H1 (cell line): ENCODE measurements at regions not wholly inside any gene's neighbourhood (a gene's known extent, or its start where the extent isn't known, plus 50 kb on each side); places are given as distances from the start of the nearest gene placed in this dataset.

ENCODE experiments used
- CTCF ChIA-PET: fragments of 300-600 bp; sonication (Branson Sonifier 250); formaldehyde crosslinking; loops from one replicate; lab custom pipeline; 2021; ENCODE audit not compliant: partially characterized antibody; lab: Charles Lee
- POLR2A ChIA-PET: fragments of 300-600 bp; sonication (Branson Sonifier 250); formaldehyde crosslinking; loops from one replicate; lab custom pipeline; 2021; ENCODE audit warnings: inconsistent platforms; ENCODE audit not compliant: partially characterized antibody; lab: Charles Lee
- DNase-seq, 2 experiments: peaks; one replicate each; pipeline versions ENCODE4 v3.0.0 to v3.0.0-alpha.2; 2010 to 2022; ENCODE audit warnings: low spot score in 2 of 2, low read depth in 1 of 2, mixed read lengths in 1 of 2
- FAIRE-seq: peaks from 2 replicates; lab custom pipeline; 2011; peaks lifted over from hg19 to GRCh38; lab: Jason Lieb, UNC
- H2AFZ ChIP-seq: 2 replicates; pipeline ENCODE4 v1.8.1; 2012; ENCODE audit warnings: low read length, inconsistent platforms
- H2AK5ac ChIP-seq: 2 replicates; pipeline ENCODE4 v1.6.1; 2013; ENCODE audit warnings: low read depth, low read length
- H2BK120ac ChIP-seq: replicated peaks from 2 replicates; pipeline ENCODE3; 2013; ENCODE audit warnings: low read depth, low read length, inconsistent platforms
- H2BK12ac ChIP-seq: 2 replicates; pipeline ENCODE4 v1.6.1; 2013; ENCODE audit warnings: low read depth, low read length
- H2BK15ac ChIP-seq: 2 replicates; pipeline ENCODE4 v1.6.1; 2013; ENCODE audit warnings: low read length
- H2BK20ac ChIP-seq: 2 replicates; pipeline ENCODE4 v1.6.1; 2013; ENCODE audit warnings: low read length
- H2BK5ac ChIP-seq: 2 replicates; pipeline ENCODE4 v1.6.1; 2013; ENCODE audit warnings: low read depth, low read length
- H3K14ac ChIP-seq: 2 replicates; pipeline ENCODE4 v1.6.1; 2013; ENCODE audit warnings: inconsistent platforms; ENCODE audit not compliant: insufficient read length
- H3K18ac ChIP-seq: 2 replicates; pipeline ENCODE4 v1.6.1; 2013; ENCODE audit warnings: low read length; ENCODE audit errors: extremely low read depth
- H3K23ac ChIP-seq: 2 replicates; pipeline ENCODE4 v1.6.1; 2013; ENCODE audit warnings: inconsistent platforms; ENCODE audit not compliant: insufficient read length
- H3K23me2 ChIP-seq: 2 replicates; pipeline ENCODE4 v1.6.1; 2013; ENCODE audit warnings: low read depth, low read length
- H3K27ac ChIP-seq: 2 replicates; pipeline ENCODE4 v1.6.1; 2011; ENCODE audit warnings: low read depth, low read length, inconsistent platforms
- H3K27me3 ChIP-seq, 4 experiments: replicated peaks in 1 of 4; 1 replicate in 1 of 4; 2 replicates in 3 of 4; pipeline versions ENCODE4 v1.6.1 to v1.8.1; 2011 to 2013; ENCODE audit warnings: low read length in 3 of 4, mild to moderate bottlenecking in 3 of 4, inconsistent platforms in 2 of 4, mixed read lengths in 2 of 4, moderate library complexity in 1 of 4; ENCODE audit not compliant: control insufficient read depth in 3 of 4, insufficient read depth in 3 of 4; ENCODE audit errors: extremely low read depth in 1 of 4
- H3K36me3 ChIP-seq, 4 experiments: 2 replicates each; pipeline versions ENCODE4 v1.6.1 to v1.8.1; 2011 to 2013; ENCODE audit warnings: mild to moderate bottlenecking in 4 of 4, low read length in 3 of 4, moderate library complexity in 2 of 4, control low read depth in 1 of 4, inconsistent platforms in 1 of 4; ENCODE audit not compliant: insufficient read depth in 4 of 4, control insufficient read depth in 2 of 4
- H3K4ac ChIP-seq: replicated peaks from 2 replicates; pipeline ENCODE3; 2013; ENCODE audit warnings: low read length, low read depth, mixed read lengths, inconsistent platforms; ENCODE audit not compliant: insufficient read length
- H3K4me1 ChIP-seq, 4 experiments: replicated peaks in 1 of 4; 1 replicate in 1 of 4; 2 replicates in 3 of 4; pipeline versions ENCODE4 v1.6.1 to v1.8.1; 2011 to 2013; ENCODE audit warnings: low read length in 3 of 4, inconsistent platforms in 2 of 4, mixed read lengths in 1 of 4; ENCODE audit not compliant: insufficient read depth in 4 of 4, control insufficient read depth in 3 of 4
- H3K4me2 ChIP-seq, 2 experiments: 2 replicates each; pipeline versions ENCODE4 v1.6.1 to v1.8.1; 2011 to 2013; ENCODE audit warnings: low read depth in 2 of 2, low read length in 2 of 2, control low read depth in 1 of 2, inconsistent platforms in 1 of 2, mild to moderate bottlenecking in 1 of 2; ENCODE audit not compliant: insufficient read depth in 1 of 2
- H3K4me3 ChIP-seq, 4 experiments: fragments of 200-600, 300-600 bp in 1 of 4; sonication (generic), shearing (Covaris generic), sonication (Bioruptor Twin) in 1 of 4; 2 replicates each; pipeline versions ENCODE4 v1.5.1 to v1.8.1; 2011 to 2016; ENCODE audit warnings: low read length in 4 of 4, low read depth in 3 of 4, control low read depth in 2 of 4, inconsistent platforms in 2 of 4, mild to moderate bottlenecking in 2 of 4, mixed read lengths in 1 of 4, moderate library complexity in 1 of 4; ENCODE audit not compliant: insufficient read depth in 2 of 4; ENCODE audit errors: extremely low read depth in 1 of 4
- H3K56ac ChIP-seq: replicated peaks from 2 replicates; pipeline ENCODE3; 2013; ENCODE audit warnings: low read depth, mild to moderate bottlenecking, mixed read lengths, low read length, inconsistent platforms; ENCODE audit not compliant: insufficient read length
- H3K79me1 ChIP-seq: 2 replicates; pipeline ENCODE4 v1.6.1; 2013; ENCODE audit warnings: low read depth, low read length, control low read depth
- H3K79me2 ChIP-seq, 2 experiments: 2 replicates each; pipeline versions ENCODE4 v1.6.1 to v1.8.1; 2012 to 2013; ENCODE audit warnings: low read length in 2 of 2, mild to moderate bottlenecking in 2 of 2, inconsistent platforms in 1 of 2; ENCODE audit not compliant: insufficient read depth in 2 of 2, control insufficient read depth in 1 of 2
- H3K9ac ChIP-seq, 4 experiments: replicated peaks in 1 of 4; 1 replicate in 1 of 4; 2 replicates in 3 of 4; pipeline versions ENCODE4 v1.6.1 to v1.8.1; 2011 to 2013; ENCODE audit warnings: low read depth in 3 of 4, low read length in 3 of 4, control low read depth in 2 of 4, mild to moderate bottlenecking in 2 of 4, moderate library complexity in 2 of 4, inconsistent platforms in 1 of 4; ENCODE audit errors: extremely low read depth in 1 of 4
- H3K9me3 ChIP-seq, 2 experiments: 2 replicates each; pipeline versions ENCODE4 v1.6.1 to v1.8.1; 2012 to 2013; ENCODE audit warnings: mild to moderate bottlenecking in 2 of 2, moderate library complexity in 2 of 2, control low read depth in 1 of 2, inconsistent platforms in 1 of 2, low read depth in 1 of 2, low read length in 1 of 2, mixed read lengths in 1 of 2; ENCODE audit not compliant: insufficient read depth in 2 of 2
- H4K20me1 ChIP-seq, 2 experiments: replicated peaks in 1 of 2; 2 replicates each; pipeline versions ENCODE3 to v1.8.1; 2011 to 2013; ENCODE audit warnings: inconsistent platforms in 2 of 2, low read length in 2 of 2, mild to moderate bottlenecking in 1 of 2; ENCODE audit not compliant: insufficient read depth in 2 of 2, control insufficient read depth in 1 of 2
- H4K5ac ChIP-seq: 2 replicates; pipeline ENCODE4 v1.6.1; 2013; ENCODE audit warnings: low read length, low read depth, mixed read lengths, inconsistent platforms; ENCODE audit not compliant: insufficient read length
- H4K8ac ChIP-seq: 2 replicates; pipeline ENCODE4 v1.8.0; 2013; ENCODE audit warnings: mild to moderate bottlenecking, moderate library complexity, low read length, inconsistent platforms; ENCODE audit not compliant: insufficient read depth; ENCODE audit errors: extremely low read depth
- H4K91ac ChIP-seq: replicated peaks from 2 replicates; pipeline ENCODE3; 2013; ENCODE audit warnings: low read length, mixed read lengths, inconsistent platforms; ENCODE audit not compliant: insufficient read length
- CBX5 ChIP-seq: fragments of 300-800, 300-1000 bp; sonication (generic); IDR thresholded peaks from 2 replicates; pipeline ENCODE4 v1.7.1; 2016; ENCODE audit warnings: antibody characterized with exemption, low read length, low read depth
- KDM4A ChIP-seq: IDR thresholded peaks from one replicate; pipeline ENCODE4 v1.7.1; 2012; ENCODE audit warnings: low read depth, mild to moderate bottlenecking, moderate library complexity, low read length, inconsistent platforms; ENCODE audit not compliant: severe bottlenecking
- RAD21 ChIP-seq, 2 experiments: IDR thresholded peaks in 1 of 2; conservative IDR thresholded peaks in 1 of 2; 2 replicates each; pipeline ENCODE4 v1.6.1; 2011; ENCODE audit warnings: low read depth in 2 of 2, low read length in 2 of 2, improper control_type of control experiment in 1 of 2, inconsistent platforms in 1 of 2, mild to moderate bottlenecking in 1 of 2, moderate library complexity in 1 of 2
- RXRA ChIP-seq: IDR thresholded peaks from 2 replicates; pipeline ENCODE4 v1.6.1; 2011; ENCODE audit warnings: low read depth, mild to moderate bottlenecking, low read length, moderate library complexity; ENCODE audit not compliant: insufficient read depth
- SP1 ChIP-seq: IDR thresholded peaks from 2 replicates; pipeline ENCODE4 v1.6.1; 2011; ENCODE audit warnings: low read depth, low read length
- ZNF274 ChIP-seq: IDR thresholded peaks from 2 replicates; pipeline ENCODE4 v1.7.0; 2012; ENCODE audit warnings: low read length, borderline replicate concordance; ENCODE audit errors: extremely low read depth
- WGBS, 2 experiments: shearing (Covaris generic) in 1 of 2; methylation state at CpG; one replicate each; pipeline versions ENCODE4 v1.1.6 to v1.1.7; 2013 to 2015; ENCODE audit warnings: low lambda C conversion rate in 2 of 2, mixed read lengths in 2 of 2, inconsistent platforms in 1 of 2, low coverage in 1 of 2, missing lambda C conversion rate in 1 of 2; ENCODE audit not compliant: insufficient replicate concordance in 2 of 2, insufficient coverage in 1 of 2, insufficient read length in 1 of 2; ENCODE audit errors: extremely low coverage in 1 of 2, missing lambda C conversion rate in 1 of 2; 5-methylcytosine and 5-hydroxymethylcytosine counted together

GRCh38 chr14:36019126-36019525 lies 157.4 kb downstream of the PTCSC3 start:
- H4K91ac ChIP-seq: no peak overlapping the region
- FAIRE-seq: no peak
- CTCF ChIA-PET: interaction anchor here (0.9 to 1.3 kb wide), 4 partner anchors 10 to 75 kb away, joined by 3 to 7 read pairs (median 4); no protein-coding TSS in a partner anchor
- no peak overlapping the region for H3K4me3 ChIP-seq
- H3K4ac ChIP-seq: no peak overlapping the region
- H2BK12ac ChIP-seq: no peak overlapping the region
- no peak overlapping the region for H4K5ac ChIP-seq
- H3K14ac ChIP-seq: no peak overlapping the region
- H2BK15ac ChIP-seq: no peak overlapping the region
- H2AK5ac ChIP-seq: no peak overlapping the region
- no peaks in the 10 kb centered on the region for H3K79me2 ChIP-seq
- POLR2A ChIA-PET: interaction anchor here (0.6 kb wide), 2 partner anchors 65 to 145 kb away, joined by 3 to 4 read pairs; no protein-coding TSS in a partner anchor
- no peaks in the 10 kb centered on the region for H4K20me1 ChIP-seq
- no peak overlapping the region for H2BK120ac ChIP-seq
- H3K18ac ChIP-seq: no peak overlapping the region
- H3K23me2 ChIP-seq: no peaks in the 10 kb centered on the region; the same call in 1 of the 2 replicates
- TF ChIP-seq RXRA (no peak), SP1 (no peak), KDM4A (no peak), RAD21 (IDR thresholded peaks at IDR 0.05 in 1 of 2, conservative IDR thresholded peaks at IDR 0.05 in 1 of 2; ENCODE audit: low read depth in 2 of 2, low read length in 2 of 2) (no peak), ZNF274 (no peak), CBX5 (no peak)
- DNase-seq: no peak
- H3K9ac ChIP-seq: no peak overlapping the region
- no peaks in the 10 kb centered on the region for H3K79me1 ChIP-seq
- no peak overlapping the region for H3K4me2 ChIP-seq
- no peaks in the 10 kb centered on the region for H3K27me3 ChIP-seq
- 90% methylated on average over 5 of the region's 5 CpGs; no CpG with 5 or more reads in 1 of the 2 experiments for WGBS, 2 experiments
- no peak overlapping the region for H3K56ac ChIP-seq
- H3K36me3 ChIP-seq: no peaks in the 10 kb centered on the region
- H3K23ac ChIP-seq: no peak overlapping the region
- no peak overlapping the region for H2BK20ac ChIP-seq
- H2BK5ac ChIP-seq: no peak overlapping the region
- no peak overlapping the region for H3K27ac ChIP-seq
- no peak overlapping the region for H4K8ac ChIP-seq
- H2AFZ ChIP-seq: no peak overlapping the region
- no peaks in the 10 kb centered on the region for H3K4me1 ChIP-seq
- H3K9me3 ChIP-seq: no peaks in the 10 kb centered on the region
